ENCODE measurements at regions not wholly inside any gene's neighbourhood (a gene's known extent, or its start where the extent isn't known, plus 50 kb on each side); places are given as distances from the start of the nearest gene placed in this dataset.

- Histone ChIP-seq H3K4me3 (no peak overlapping the region), H3K27ac (no peak overlapping the region), H3K4me1 (no peaks in the 10 kb centered on the region), H3K36me3 (no peaks in the 10 kb centered on the region), H3K9me3 (no peaks in the 10 kb centered on the region), H3K27me3 (no peaks in the 10 kb centered on the region)
- DNase-seq = no peak
- TF ChIP-seq POLR2A (IDR thresholded peaks at IDR 0.05) (no peak), CTCF (IDR thresholded peaks at IDR 0.05) (no peak)
Measured at GRCh38 chr3:124572851-124573405, 157.3 kb upstream of the UMPS start.

GRCh38 chr3:124574012-124574411 is 156.2 kb upstream of the UMPS start:
- Histone ChIP-seq H3K36me3 (no peaks in the 10 kb centered on the region), H3K27me3 (no peaks in the 10 kb centered on the region), H3K27ac (no peak overlapping the region), H3K9me3 (no peaks in the 10 kb centered on the region), H3K4me1 (no peaks in the 10 kb centered on the region), H3K4me3 (no peak overlapping the region)
- no peak for DNase-seq
- no peak for TF ChIP-seq POLR2A (IDR thresholded peaks at IDR 0.05)

GRCh38 chr3:124576565-124577493 is 153.4 kb upstream of the UMPS start:
- TF ChIP-seq POLR2A (IDR thresholded peaks at IDR 0.05) (no peak), CTCF (IDR thresholded peaks at IDR 0.05) (peak in 2 of 6 experiments; percentile 5 to 6)
- no peak for DNase-seq
- Histone ChIP-seq H3K4me1 (no peaks in the 10 kb centered on the region), H3K27ac (no peak overlapping the region), H3K9me3 (no peaks in the 10 kb centered on the region), H3K27me3 (no peaks in the 10 kb centered on the region), H3K4me3 (no peak overlapping the region), H3K36me3 (no peaks in the 10 kb centered on the region)

GRCh38 chr3:124577494-124578167 is 152.6 kb upstream of the UMPS start:
- DNase-seq = no peak
- H3K9me3 ChIP-seq = no peaks in the 10 kb centered on the region
- H3K27ac ChIP-seq = no peak overlapping the region
- H3K36me3 ChIP-seq = no peaks in the 10 kb centered on the region
- H3K4me3 ChIP-seq = no peak overlapping the region
- no peaks in the 10 kb centered on the region for H3K27me3 ChIP-seq
- H3K4me1 ChIP-seq = no peaks in the 10 kb centered on the region
- TF ChIP-seq POLR2A (IDR thresholded peaks at IDR 0.05) = no peak
- no peak for TF ChIP-seq CTCF (IDR thresholded peaks at IDR 0.05)

- Histone ChIP-seq H3K4me3 (no peak overlapping the region), H3K36me3 (no peaks in the 10 kb centered on the region), H3K4me1 (peaks cover 0 to 5% (median 0%) of the 10 kb centered on the region in 4 donors), H3K27me3 (no peaks in the 10 kb centered on the region), H3K27ac (no peak overlapping the region), H3K9me3 (no peaks in the 10 kb centered on the region)
- no peak for DNase-seq
- no peak for TF ChIP-seq POLR2A (IDR thresholded peaks at IDR 0.05)
- no peak for TF ChIP-seq CTCF (IDR thresholded peaks at IDR 0.05)
Measured at GRCh38 chr3:124579641-124580040, 150.6 kb upstream of the UMPS start.

- DNase-seq = no peak
- H3K36me3 ChIP-seq = no peaks in the 10 kb centered on the region
- H3K4me1 ChIP-seq = peaks cover 0 to 10% (median 2%) of the 10 kb centered on the region in 4 donors
- TF ChIP-seq POLR2A (IDR thresholded peaks at IDR 0.05) (no peak), CTCF (IDR thresholded peaks at IDR 0.05) (no peak)
- H3K27ac ChIP-seq = no peak overlapping the region
- H3K4me3 ChIP-seq = no peak overlapping the region
- H3K9me3 ChIP-seq = no peaks in the 10 kb centered on the region
- no peaks in the 10 kb centered on the region for H3K27me3 ChIP-seq
Measured at GRCh38 chr3:124582196-124582595, 148.1 kb upstream of the UMPS start.

Measured in Peyer's patch (tissue), 4 donors.